H1 (cell line): ENCODE measurements at regions not wholly inside any gene's neighbourhood (a gene's known extent, or its start where the extent isn't known, plus 50 kb on each side); places are given as distances from the start of the nearest gene placed in this dataset.

ENCODE experiments used
- CBX8 ChIP-seq: fragments of 300-800, 300-1000 bp; sonication (generic); IDR thresholded peaks from 2 replicates; pipeline ENCODE4 v1.7.1; 2016; ENCODE audit warnings: low read depth, low read length, borderline replicate concordance

GRCh38 chr16:26993511-26993910 is 73.2 kb upstream of the C16orf82 start (continued):
- TF ChIP-seq CBX8 = no peak
